ENCODE measurements at regions not wholly inside any gene's neighbourhood (a gene's known extent, or its start where the extent isn't known, plus 50 kb on each side); places are given as distances from the start of the nearest gene placed in this dataset.

DNA sequence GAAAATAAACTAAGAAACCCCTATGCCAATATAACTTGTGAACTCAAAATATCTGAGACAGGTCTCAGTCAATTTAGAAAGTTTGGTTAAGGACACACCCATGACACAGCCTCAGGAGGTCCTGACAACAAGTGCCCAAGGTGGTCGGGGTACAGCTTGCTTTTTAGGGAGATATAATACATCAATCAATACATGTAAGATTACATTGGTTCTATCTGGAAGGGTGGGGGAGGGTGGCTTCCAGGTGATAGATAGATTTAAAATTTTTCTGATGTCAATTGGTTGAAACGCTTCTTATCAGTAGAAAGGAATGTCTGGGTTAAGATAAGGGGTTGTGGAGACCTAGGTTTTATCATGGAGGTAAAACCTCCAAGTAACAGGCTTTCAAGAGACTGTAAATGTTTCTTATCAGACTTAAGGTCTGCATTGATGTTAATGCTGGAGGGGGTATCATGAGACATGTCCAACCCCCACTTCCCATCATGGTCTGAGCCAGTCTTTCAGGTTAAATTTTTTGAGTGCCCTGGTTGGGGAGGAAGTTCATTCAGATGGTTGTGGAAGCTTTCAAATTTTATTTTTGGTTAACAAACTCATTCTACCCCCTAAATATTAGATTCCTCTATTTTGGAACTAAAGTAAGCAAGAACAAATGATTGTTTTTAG lies 82.0 kb upstream of the RASSF8 start:
- H3K4me2 ChIP-seq (ENCODE audit: low read length): no peak overlapping the region

DNA sequence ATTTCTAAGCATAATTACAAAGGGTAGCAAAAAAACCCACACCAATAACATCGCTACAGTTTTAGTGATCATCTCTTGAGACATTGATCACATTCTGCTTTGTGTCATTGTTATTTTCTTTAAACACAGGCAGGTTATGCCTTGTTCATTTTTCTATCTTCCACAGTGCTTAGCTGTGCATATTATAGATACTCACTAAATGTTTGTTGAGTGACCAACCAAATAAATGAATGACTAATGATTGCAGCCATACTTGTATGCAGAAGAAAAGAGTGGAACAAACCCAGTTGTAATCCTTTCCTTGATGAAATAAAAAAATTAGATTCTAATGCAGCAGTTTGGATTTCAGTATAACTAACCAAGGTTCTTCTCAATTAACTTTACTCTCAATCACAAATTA lies 81.0 kb upstream of the RASSF8 start:
- no peak overlapping the region for H3K9ac ChIP-seq (ENCODE audit: low read length)
- H3K9me2 ChIP-seq (ENCODE audit: insufficient read depth, low read length): no peaks in the 10 kb centered on the region
- no peak overlapping the region for H3K27ac ChIP-seq (ENCODE audit: low read length)
- no peaks in the 10 kb centered on the region for H3K36me3 ChIP-seq (ENCODE audit: insufficient read depth, low read length)
- H2AFZ ChIP-seq (ENCODE audit: low read depth, low read length): no peak overlapping the region
- no peak for TF ChIP-seq SMC3 (conservative IDR thresholded peaks at IDR 0.05; ENCODE audit: poor library complexity)
- TF ChIP-seq EZH2 (IDR thresholded peaks at IDR 0.05; ENCODE audit: borderline replicate concordance, insufficient read depth, low read length, poor library complexity, severe bottlenecking): no peak
- TF ChIP-seq POLR2AphosphoS5 (IDR thresholded peaks at IDR 0.05): no peak
- no peak for TF ChIP-seq RAD21 (conservative IDR thresholded peaks at IDR 0.05)
- H3K27me3 ChIP-seq (ENCODE audit: insufficient read depth, low read depth, low read length): no peaks in the 10 kb centered on the region
- H3K4me2 ChIP-seq (ENCODE audit: low read length): no peak overlapping the region
- H4K20me1 ChIP-seq (ENCODE audit: insufficient read depth): no peaks in the 10 kb centered on the region
- no peaks in the 10 kb centered on the region for H3K9me3 ChIP-seq (ENCODE audit: low read length)
- no peaks in the 10 kb centered on the region for H3K79me2 ChIP-seq (replicated peaks; ENCODE audit: insufficient read depth, low read length)
- no peaks in the 10 kb centered on the region for H3F3A ChIP-seq (ENCODE audit: insufficient read depth, low read length, poor library complexity, severe bottlenecking)
- H3K4me3 ChIP-seq (ENCODE audit: low read length): no peak overlapping the region

More for the DNA sequence above, 82.0 kb upstream of the RASSF8 start:
- Histone ChIP-seq H3K27ac (ENCODE audit: low read length) (no peak overlapping the region), H4K20me1 (ENCODE audit: insufficient read depth) (no peaks in the 10 kb centered on the region), H3F3A (ENCODE audit: insufficient read depth, low read length, poor library complexity, severe bottlenecking) (no peaks in the 10 kb centered on the region), H3K36me3 (ENCODE audit: insufficient read depth, low read length) (no peaks in the 10 kb centered on the region), H3K9me3 (ENCODE audit: low read length) (no peaks in the 10 kb centered on the region), H3K4me3 (ENCODE audit: low read length) (no peak overlapping the region), H2AFZ (ENCODE audit: low read depth, low read length) (no peak overlapping the region), H3K9ac (ENCODE audit: low read length) (no peak overlapping the region), H3K27me3 (ENCODE audit: insufficient read depth, low read depth, low read length) (no peaks in the 10 kb centered on the region), H3K9me2 (ENCODE audit: insufficient read depth, low read length) (no peaks in the 10 kb centered on the region), H3K79me2 (replicated peaks; ENCODE audit: insufficient read depth, low read length) (no peaks in the 10 kb centered on the region)
- TF ChIP-seq SMC3 (conservative IDR thresholded peaks at IDR 0.05; ENCODE audit: poor library complexity) (no peak), MXI1 (conservative IDR thresholded peaks at IDR 0.05; ENCODE audit: poor library complexity, severe bottlenecking) (no peak), TAF1 (IDR thresholded peaks at IDR 0.05; ENCODE audit: low read depth) (no peak), POLR2AphosphoS5 (IDR thresholded peaks at IDR 0.05) (no peak), EZH2 (IDR thresholded peaks at IDR 0.05; ENCODE audit: borderline replicate concordance, insufficient read depth, low read length, poor library complexity, severe bottlenecking) (no peak), EP300 (conservative IDR thresholded peaks at IDR 0.05; ENCODE audit: poor library complexity, severe bottlenecking) (no peak), RAD21 (conservative IDR thresholded peaks at IDR 0.05) (no peak)
- TF ChIP-seq, protein P1, sequence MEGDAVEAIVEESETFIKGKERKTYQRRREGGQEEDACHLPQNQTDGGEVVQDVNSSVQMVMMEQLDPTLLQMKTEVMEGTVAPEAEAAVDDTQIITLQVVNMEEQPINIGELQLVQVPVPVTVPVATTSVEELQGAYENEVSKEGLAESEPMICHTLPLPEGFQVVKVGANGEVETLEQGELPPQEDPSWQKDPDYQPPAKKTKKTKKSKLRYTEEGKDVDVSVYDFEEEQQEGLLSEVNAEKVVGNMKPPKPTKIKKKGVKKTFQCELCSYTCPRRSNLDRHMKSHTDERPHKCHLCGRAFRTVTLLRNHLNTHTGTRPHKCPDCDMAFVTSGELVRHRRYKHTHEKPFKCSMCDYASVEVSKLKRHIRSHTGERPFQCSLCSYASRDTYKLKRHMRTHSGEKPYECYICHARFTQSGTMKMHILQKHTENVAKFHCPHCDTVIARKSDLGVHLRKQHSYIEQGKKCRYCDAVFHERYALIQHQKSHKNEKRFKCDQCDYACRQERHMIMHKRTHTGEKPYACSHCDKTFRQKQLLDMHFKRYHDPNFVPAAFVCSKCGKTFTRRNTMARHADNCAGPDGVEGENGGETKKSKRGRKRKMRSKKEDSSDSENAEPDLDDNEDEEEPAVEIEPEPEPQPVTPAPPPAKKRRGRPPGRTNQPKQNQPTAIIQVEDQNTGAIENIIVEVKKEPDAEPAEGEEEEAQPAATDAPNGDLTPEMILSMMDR (IDR thresholded peaks at IDR 0.05; ENCODE audit: poor library complexity, severe bottlenecking): no peak
- TF ChIP-seq, protein P2, sequence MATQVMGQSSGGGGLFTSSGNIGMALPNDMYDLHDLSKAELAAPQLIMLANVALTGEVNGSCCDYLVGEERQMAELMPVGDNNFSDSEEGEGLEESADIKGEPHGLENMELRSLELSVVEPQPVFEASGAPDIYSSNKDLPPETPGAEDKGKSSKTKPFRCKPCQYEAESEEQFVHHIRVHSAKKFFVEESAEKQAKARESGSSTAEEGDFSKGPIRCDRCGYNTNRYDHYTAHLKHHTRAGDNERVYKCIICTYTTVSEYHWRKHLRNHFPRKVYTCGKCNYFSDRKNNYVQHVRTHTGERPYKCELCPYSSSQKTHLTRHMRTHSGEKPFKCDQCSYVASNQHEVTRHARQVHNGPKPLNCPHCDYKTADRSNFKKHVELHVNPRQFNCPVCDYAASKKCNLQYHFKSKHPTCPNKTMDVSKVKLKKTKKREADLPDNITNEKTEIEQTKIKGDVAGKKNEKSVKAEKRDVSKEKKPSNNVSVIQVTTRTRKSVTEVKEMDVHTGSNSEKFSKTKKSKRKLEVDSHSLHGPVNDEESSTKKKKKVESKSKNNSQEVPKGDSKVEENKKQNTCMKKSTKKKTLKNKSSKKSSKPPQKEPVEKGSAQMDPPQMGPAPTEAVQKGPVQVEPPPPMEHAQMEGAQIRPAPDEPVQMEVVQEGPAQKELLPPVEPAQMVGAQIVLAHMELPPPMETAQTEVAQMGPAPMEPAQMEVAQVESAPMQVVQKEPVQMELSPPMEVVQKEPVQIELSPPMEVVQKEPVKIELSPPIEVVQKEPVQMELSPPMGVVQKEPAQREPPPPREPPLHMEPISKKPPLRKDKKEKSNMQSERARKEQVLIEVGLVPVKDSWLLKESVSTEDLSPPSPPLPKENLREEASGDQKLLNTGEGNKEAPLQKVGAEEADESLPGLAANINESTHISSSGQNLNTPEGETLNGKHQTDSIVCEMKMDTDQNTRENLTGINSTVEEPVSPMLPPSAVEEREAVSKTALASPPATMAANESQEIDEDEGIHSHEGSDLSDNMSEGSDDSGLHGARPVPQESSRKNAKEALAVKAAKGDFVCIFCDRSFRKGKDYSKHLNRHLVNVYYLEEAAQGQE (IDR thresholded peaks at IDR 0.05; ENCODE audit: borderline replicate concordance): no peak

Data from neural cell (in vitro differentiated cells).